K562 (cell line): ENCODE measurements at regions not wholly inside any gene's neighbourhood (a gene's known extent, or its start where the extent isn't known, plus 50 kb on each side); places are given as distances from the start of the nearest gene placed in this dataset.

Experiments used
- BMI1 ChIP-seq: fragments of 150-350 bp; IDR thresholded peaks from 2 replicates; pipeline ENCODE4 v1.6.1; 2014; ENCODE audit warnings: low read length
- CBFA2T2 ChIP-seq: fragments of 450-650 bp; conservative IDR thresholded peaks from 2 replicates; pipeline ENCODE4 v1.6.1; 2017; ENCODE audit warnings: mild to moderate bottlenecking
- CC2D1A ChIP-seq: fragments of 450-650 bp; IDR thresholded peaks from 2 replicates; pipeline ENCODE4 v1.6.1; 2017; ENCODE audit warnings: mild to moderate bottlenecking
- CEBPG ChIP-seq, 3 experiments: fragments of 200-800 bp in 1 of 3; sonication (Bioruptor generic) in 1 of 3; sonication (generic) in 1 of 3; formaldehyde crosslinking in 1 of 3; IDR thresholded peaks in 2 of 3; conservative IDR thresholded peaks in 1 of 3; 2 replicates each; pipeline versions ENCODE4 v1.6.1 to v1.8.0; 2016 to 2022; ENCODE audit warnings: missing compliant biosample characterization in 2 of 3, missing genetic modification characterization in 2 of 3, mild to moderate bottlenecking in 1 of 3, missing genetic modification reagents in 1 of 3
- CHD2 ChIP-seq: IDR thresholded peaks from 2 replicates; pipeline ENCODE4 v1.6.1; 2011; ENCODE audit warnings: low read depth, low read length
- EP300 ChIP-seq: IDR thresholded peaks from 2 replicates; pipeline ENCODE4 v1.6.1; 2012; ENCODE audit warnings: low read length, improper control_type of control experiment
- FOXJ3 ChIP-seq: sonication (generic); formaldehyde crosslinking; IDR thresholded peaks from 2 replicates; pipeline ENCODE4 v1.4.0; 2020; ENCODE audit warnings: mild to moderate bottlenecking, missing genetic modification reagents
- FOXK2 ChIP-seq, 2 experiments: fragments of 450-650 bp; IDR thresholded peaks in 1 of 2; conservative IDR thresholded peaks in 1 of 2; 2 replicates each; pipeline ENCODE4 v1.6.1; 2016; ENCODE audit warnings: low read depth in 2 of 2, mild to moderate bottlenecking in 1 of 2
- FOXM1 ChIP-seq, 2 experiments: fragments of 450-650 bp in 1 of 2; sonication (generic) in 1 of 2; formaldehyde crosslinking in 1 of 2; IDR thresholded peaks; 2 replicates each; pipeline versions ENCODE4 v1.6.1 to v1.9.0; 2017 to 2022; ENCODE audit warnings: low read depth in 2 of 2, mild to moderate bottlenecking in 2 of 2, missing genetic modification reagents in 1 of 2, moderate library complexity in 1 of 2
- KAT2B ChIP-seq: IDR thresholded peaks from one replicate; pipeline ENCODE4 v1.6.1; 2012; ENCODE audit warnings: low read depth, mild to moderate bottlenecking, control low read depth, inconsistent platforms, low read length, moderate library complexity
- MEIS2 ChIP-seq: fragments of 450-650 bp; IDR thresholded peaks from 2 replicates; pipeline ENCODE4 v1.6.1; 2014; ENCODE audit warnings: mild to moderate bottlenecking; ENCODE audit not compliant: partially characterized antibody
- NFXL1 ChIP-seq: fragments of 450-650 bp; formaldehyde crosslinking; IDR thresholded peaks from 2 replicates; pipeline ENCODE4 v1.4.0; 2021; ENCODE audit warnings: mild to moderate bottlenecking
- NRF1 ChIP-seq, 2 experiments: fragments of 450-650 bp; IDR thresholded peaks in 1 of 2; conservative IDR thresholded peaks in 1 of 2; 2 replicates each; pipeline ENCODE4 v1.6.1; 2014; ENCODE audit warnings: mild to moderate bottlenecking in 2 of 2
- POU5F1 ChIP-seq: fragments of 150-350 bp; IDR thresholded peaks from 2 replicates; pipeline ENCODE4 v1.6.1; 2014; ENCODE audit warnings: borderline replicate concordance, low read length, low read depth, mild to moderate bottlenecking; ENCODE audit not compliant: partially characterized antibody
- PRPF4 ChIP-seq: fragments of 200-400 bp; formaldehyde crosslinking; IDR thresholded peaks from one replicate; pipeline ENCODE4 v1.6.1; 2017; ENCODE audit warnings: low read length, low read depth, mild to moderate bottlenecking; ENCODE audit not compliant: insufficient read depth, poor library complexity, severe bottlenecking
- SETDB1 ChIP-seq: IDR thresholded peaks from one replicate; pipeline ENCODE4 v1.6.1; 2012; ENCODE audit warnings: low read length, control low read depth, inconsistent platforms
- TAF7 ChIP-seq: fragments of 450-650 bp; IDR thresholded peaks from 2 replicates; pipeline ENCODE4 v1.6.1; 2016; ENCODE audit warnings: missing genetic modification characterization, missing compliant biosample characterization
- TFE3 ChIP-seq: fragments of 450-650 bp; formaldehyde crosslinking; IDR thresholded peaks from 2 replicates; pipeline ENCODE4 v1.4.0; 2020; ENCODE audit warnings: mild to moderate bottlenecking, mixed read lengths
- TGIF2 ChIP-seq: sonication (generic); formaldehyde crosslinking; IDR thresholded peaks from 2 replicates; pipeline ENCODE4 v1.8.1; 2022; ENCODE audit warnings: mild to moderate bottlenecking, missing genetic modification reagents, moderate library complexity
- THAP7 ChIP-seq: fragments of 250-450 bp; sonication (Bioruptor Pico); IDR thresholded peaks from 2 replicates; pipeline ENCODE4 v1.5.0; 2021
- ZKSCAN8 ChIP-seq: fragments of 200-800 bp; sonication (Bioruptor generic); IDR thresholded peaks from 2 replicates; pipeline ENCODE4 v1.6.1; 2016; ENCODE audit warnings: missing genetic modification characterization, missing compliant biosample characterization
- ZNF146 ChIP-seq: IDR thresholded peaks from one replicate; pipeline ENCODE4 v1.6.1; 2018; ENCODE audit warnings: missing compliant biosample characterization; ENCODE audit not compliant: unreplicated experiment
- ZNF197 ChIP-seq: fragments of 200-800 bp; sonication (Bioruptor generic); IDR thresholded peaks from 2 replicates; pipeline ENCODE4 v1.6.1; 2016; ENCODE audit warnings: low read depth, missing genetic modification characterization, missing compliant biosample characterization
- TF ChIP-seq, protein P1 (sequence below), 2 experiments: fragments of 450-650 bp; IDR thresholded peaks; 2 replicates each; pipeline ENCODE4 v1.6.1; 2016
- TF ChIP-seq, protein P2 (sequence below): sonication (generic); formaldehyde crosslinking; IDR thresholded peaks from 2 replicates; pipeline ENCODE4 v1.9.0; 2022; ENCODE audit warnings: mild to moderate bottlenecking, missing genetic modification reagents

GRCh38 chr7:47685712-47686376 lies 103.9 kb upstream of the TNS3 start (continued):
- TF ChIP-seq TFE3 (CRISPR knock-in tag), result no peak
- no peak for TF ChIP-seq KAT2B
- TF ChIP-seq CHD2, result no peak
- 0 out of 2 replicates have a peak, but pooled peaks have one; percentile 23 for TF ChIP-seq CEBPG (CRISPR knock-in tag; IDR thresholded peaks at IDR 0.05)
- TF ChIP-seq CEBPG (tag; conservative IDR thresholded peaks at IDR 0.05 in 1 of 2, IDR thresholded peaks at IDR 0.05 in 1 of 2), result peak in 1 of 2 experiments; percentile 89; a peak in 2 of 4 replicates
- TF ChIP-seq FOXM1 (IDR thresholded peaks at IDR 0.05; ENCODE audit: low read depth), result peak; percentile 34; the same call in 1 of the 2 replicates
- TF ChIP-seq FOXM1 (CRISPR knock-in tag; IDR thresholded peaks at IDR 0.05; ENCODE audit: low read depth), result no peak
- TF ChIP-seq BMI1, result no peak
- TF ChIP-seq MEIS2, result peak; percentile 84
- no peak for TF ChIP-seq FOXJ3 (CRISPR knock-in tag)
- no peak for TF ChIP-seq THAP7 (CRISPR knock-in tag)
- TF ChIP-seq ZNF146 (CRISPR knock-in tag), result no peak
- TF ChIP-seq ZKSCAN8, result no peak; the same call in 1 of the 2 replicates
- no peak for TF ChIP-seq TAF7 (tag)
- no peak for TF ChIP-seq PRPF4
- no peak for TF ChIP-seq POU5F1
- TF ChIP-seq NFXL1 (CRISPR knock-in tag), result no peak
- no peak for TF ChIP-seq NRF1 (conservative IDR thresholded peaks at IDR 0.05 in 1 of 2, IDR thresholded peaks at IDR 0.05 in 1 of 2)
- TF ChIP-seq SETDB1, result no peak
- TF ChIP-seq EP300, result peak; percentile 92
- no peak for TF ChIP-seq TGIF2 (CRISPR knock-in tag)
- TF ChIP-seq FOXK2 (conservative IDR thresholded peaks at IDR 0.05 in 1 of 2, IDR thresholded peaks at IDR 0.05 in 1 of 2; ENCODE audit: low read depth in 2 of 2), result no peak; a peak in 1 of 4 replicates
- no peak for TF ChIP-seq ZNF197
- TF ChIP-seq CC2D1A, result no peak
- TF ChIP-seq, protein P1, sequence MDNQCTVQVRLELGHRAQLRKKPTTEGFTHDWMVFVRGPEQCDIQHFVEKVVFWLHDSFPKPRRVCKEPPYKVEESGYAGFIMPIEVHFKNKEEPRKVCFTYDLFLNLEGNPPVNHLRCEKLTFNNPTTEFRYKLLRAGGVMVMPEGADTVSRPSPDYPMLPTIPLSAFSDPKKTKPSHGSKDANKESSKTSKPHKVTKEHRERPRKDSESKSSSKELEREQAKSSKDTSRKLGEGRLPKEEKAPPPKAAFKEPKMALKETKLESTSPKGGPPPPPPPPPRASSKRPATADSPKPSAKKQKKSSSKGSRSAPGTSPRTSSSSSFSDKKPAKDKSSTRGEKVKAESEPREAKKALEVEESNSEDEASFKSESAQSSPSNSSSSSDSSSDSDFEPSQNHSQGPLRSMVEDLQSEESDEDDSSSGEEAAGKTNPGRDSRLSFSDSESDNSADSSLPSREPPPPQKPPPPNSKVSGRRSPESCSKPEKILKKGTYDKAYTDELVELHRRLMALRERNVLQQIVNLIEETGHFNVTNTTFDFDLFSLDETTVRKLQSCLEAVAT (IDR thresholded peaks at IDR 0.05), result no peak
- TF ChIP-seq CBFA2T2, result peak; percentile 64
- TF ChIP-seq, protein P2, sequence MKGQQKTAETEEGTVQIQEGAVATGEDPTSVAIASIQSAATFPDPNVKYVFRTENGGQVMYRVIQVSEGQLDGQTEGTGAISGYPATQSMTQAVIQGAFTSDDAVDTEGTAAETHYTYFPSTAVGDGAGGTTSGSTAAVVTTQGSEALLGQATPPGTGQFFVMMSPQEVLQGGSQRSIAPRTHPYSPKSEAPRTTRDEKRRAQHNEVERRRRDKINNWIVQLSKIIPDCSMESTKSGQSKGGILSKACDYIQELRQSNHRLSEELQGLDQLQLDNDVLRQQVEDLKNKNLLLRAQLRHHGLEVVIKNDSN (CRISPR knock-in tag), result no peak
